Prostate gland (tissue), 2 donors: ENCODE measurements at regions not wholly inside any gene's neighbourhood (a gene's known extent, or its start where the extent isn't known, plus 50 kb on each side); places are given as distances from the start of the nearest gene placed in this dataset.

Source experiments
- DNase-seq: peaks from one replicate; pipeline ENCODE4 v3.0.0-alpha.2; 2019; ENCODE audit warnings: low spot score
- H3K27ac ChIP-seq, 2 donors: fragments of 200-600 bp; sonication (generic); 2 replicates each; pipeline ENCODE4 v1.5.1; 2017 to 2019
- H3K27me3 ChIP-seq: fragments of 200-600 bp; sonication (generic); replicated peaks from 2 replicates; pipeline ENCODE4 v1.5.1; 2019; ENCODE audit not compliant: insufficient read depth
- H3K36me3 ChIP-seq, 2 donors: fragments of 200-600 bp; sonication (generic); 1 replicate in 1 of 2; 2 replicates in 1 of 2; pipeline versions ENCODE4 v1.5.1 to v1.8.1; 2017 to 2019
- H3K4me1 ChIP-seq: fragments of 200-600 bp; sonication (generic); replicated peaks from 2 replicates; pipeline ENCODE4 v1.5.1; 2019
- H3K4me3 ChIP-seq, 2 donors: fragments of 200-600 bp; sonication (generic); 2 replicates each; pipeline ENCODE4 v1.5.1; 2017 to 2019
- H3K9me3 ChIP-seq: fragments of 200-600 bp; sonication (generic); 2 replicates; pipeline ENCODE4 v1.5.1; 2017
- CTCF ChIP-seq, 4 experiments: fragments of 200-600 bp in 2 of 4; fragments of 450-650 bp in 2 of 4; sonication (generic) in 2 of 4; IDR thresholded peaks; 1 replicate in 3 of 4; 2 replicates in 1 of 4; pipeline ENCODE4 v1.5.1; 2016 to 2019; ENCODE audit warnings: antibody characterized with exemption in 4 of 4, mild to moderate bottlenecking in 2 of 4, moderate library complexity in 2 of 4
- POLR2A ChIP-seq: fragments of 450-650 bp; IDR thresholded peaks from one replicate; pipeline ENCODE4 v1.6.1; 2016; ENCODE audit warnings: antibody characterized with exemption, mild to moderate bottlenecking
- POLR2AphosphoS5 ChIP-seq: sonication (generic); formaldehyde crosslinking; IDR thresholded peaks from one replicate; pipeline ENCODE4 v1.6.1; 2017; ENCODE audit warnings: antibody characterized with exemption
- WGBS: methylation state at CpG from one replicate; pipeline ENCODE4 v1.1.5; 2018; 5-methylcytosine and 5-hydroxymethylcytosine counted together
- intact Hi-C: fragments of 100-400 bp; cut with DNase I; formaldehyde crosslinking; loops from one replicate; pipeline ENCODE4 v1.14.2; 2022

GRCh38 chr11:98659431-98659830 is 361.3 kb upstream of the CNTN5 start:
- Histone ChIP-seq H3K9me3 (no peaks in the 10 kb centered on the region), H3K4me1 (no peaks in the 10 kb centered on the region), H3K27ac (no peak overlapping the region), H3K4me3 (no peak overlapping the region), H3K36me3 (no peaks in the 10 kb centered on the region), H3K27me3 (no peaks in the 10 kb centered on the region)
- WGBS: 67% methylated on average over 4 of the region's 4 CpGs
- no peak for DNase-seq
- TF ChIP-seq POLR2A (no peak), CTCF (IDR thresholded peaks at IDR 0.05) (no peak), POLR2AphosphoS5 (no peak)
- intact Hi-C loops: no loop called here

- Histone ChIP-seq H3K9me3 (no peaks in the 10 kb centered on the region), H3K27me3 (no peaks in the 10 kb centered on the region), H3K4me3 (no peak overlapping the region), H3K36me3 (no peaks in the 10 kb centered on the region), H3K27ac (no peak overlapping the region), H3K4me1 (no peaks in the 10 kb centered on the region)
- WGBS: 93% methylated on average over 2 of the region's 2 CpGs
- DNase-seq: no peak
- intact Hi-C loops: no loop called here
- TF ChIP-seq POLR2AphosphoS5 (no peak), POLR2A (no peak), CTCF (IDR thresholded peaks at IDR 0.05) (no peak)
Measured at GRCh38 chr11:98674390-98674789, 346.4 kb upstream of the CNTN5 start.

DNA sequence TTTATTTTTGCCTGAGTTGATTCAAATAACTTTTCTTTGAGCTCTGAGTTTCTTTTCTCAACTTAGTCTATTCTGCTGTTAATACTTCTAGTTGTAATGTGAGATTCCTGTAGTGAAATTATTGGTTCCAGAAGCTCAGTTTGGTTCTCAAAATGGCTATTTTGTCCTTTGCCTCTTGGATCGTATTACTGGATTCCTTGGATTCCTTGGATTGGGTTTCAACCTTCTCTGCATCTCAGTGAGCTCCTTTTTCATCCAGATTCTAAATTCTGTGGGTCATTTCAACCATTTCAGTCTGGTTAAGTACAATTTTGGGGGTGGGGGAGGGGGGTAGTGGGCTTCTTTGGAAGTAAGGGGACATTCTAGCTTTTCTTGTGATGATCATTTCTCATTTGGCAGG is 341.1 kb upstream of the CNTN5 start:
- DNase-seq: no peak
- H3K4me1 ChIP-seq: no peaks in the 10 kb centered on the region
- no peaks in the 10 kb centered on the region for H3K9me3 ChIP-seq
- TF ChIP-seq CTCF (IDR thresholded peaks at IDR 0.05): no peak
- TF ChIP-seq POLR2A: no peak
- TF ChIP-seq POLR2AphosphoS5: no peak
- H3K4me3 ChIP-seq: no peak overlapping the region
- H3K36me3 ChIP-seq: no peaks in the 10 kb centered on the region
- WGBS: 92% methylated on average over 1 of the region's 1 CpG
- intact Hi-C loops: no loop called here
- no peaks in the 10 kb centered on the region for H3K27me3 ChIP-seq
- no peak overlapping the region for H3K27ac ChIP-seq

GRCh38 chr11:98701541-98701940 is 319.2 kb upstream of the CNTN5 start:
- TF ChIP-seq CTCF (IDR thresholded peaks at IDR 0.05) (no peak), POLR2AphosphoS5 (no peak), POLR2A (no peak)
- Histone ChIP-seq H3K4me3 (no peak overlapping the region), H3K27ac (no peak overlapping the region), H3K9me3 (no peaks in the 10 kb centered on the region), H3K4me1 (no peaks in the 10 kb centered on the region), H3K36me3 (no peaks in the 10 kb centered on the region), H3K27me3 (no peaks in the 10 kb centered on the region)
- 85% methylated on average over 1 of the region's 1 CpG for WGBS
- DNase-seq: no peak
- intact Hi-C loops: no loop called here

GRCh38 chr11:98703779-98704556 is 316.8 kb upstream of the CNTN5 start:
- H3K27me3 ChIP-seq: no peaks in the 10 kb centered on the region

More at GRCh38 chr11:98703779-98704556, 316.8 kb upstream of the CNTN5 start:
- H3K4me1 ChIP-seq: no peaks in the 10 kb centered on the region
- WGBS: 74% methylated on average over 4 of the region's 4 CpGs
- no peak for TF ChIP-seq POLR2A
- no peak for TF ChIP-seq POLR2AphosphoS5
- TF ChIP-seq CTCF (IDR thresholded peaks at IDR 0.05): no peak
- H3K27ac ChIP-seq: no peak overlapping the region
- intact Hi-C loops: no loop called here
- no peaks in the 10 kb centered on the region for H3K36me3 ChIP-seq
- no peaks in the 10 kb centered on the region for H3K9me3 ChIP-seq
- no peak overlapping the region for H3K4me3 ChIP-seq
- no peak for DNase-seq
